ENCODE measurements at regions not wholly inside any gene's neighbourhood (a gene's known extent, or its start where the extent isn't known, plus 50 kb on each side); places are given as distances from the start of the nearest gene placed in this dataset.

- Histone ChIP-seq H3K4me2 (no peak overlapping the region), H3K27me3 (ENCODE audit: insufficient read depth) (no peaks in the 10 kb centered on the region), H4K20me1 (replicated peaks; ENCODE audit: insufficient read depth) (no peaks in the 10 kb centered on the region), H3K27ac (ENCODE audit: low read depth) (no peak overlapping the region), H3K4me3 (no peak overlapping the region), H3F3A (replicated peaks; ENCODE audit: low read depth) (no peaks in the 10 kb centered on the region), H3K4me1 (ENCODE audit: insufficient read depth) (peaks cover 23% of the 10 kb centered on the region), H3K79me2 (replicated peaks; ENCODE audit: insufficient read depth) (no peaks in the 10 kb centered on the region), H3K9me2 (ENCODE audit: insufficient read depth) (no peaks in the 10 kb centered on the region; the same call in 1 of the 2 replicates), H3K36me3 (ENCODE audit: insufficient read depth) (0 out of 2 replicates have a peak, but pooled peaks cover 5% of the 10 kb centered on the region), H2AFZ (no peak overlapping the region)
- Mint-ChIP-seq H3K36me3 (ENCODE audit: low read depth) (peaks cover 16% of the 10 kb centered on the region), H3K27ac (no peak overlapping the region), H3K27me3 (ENCODE audit: insufficient read depth, low read depth, poor library complexity) (peaks cover 1% of the 10 kb centered on the region), H3K4me1 (peaks cover 18% of the 10 kb centered on the region), H3K4me3 (no peak overlapping the region), H3K9me3 (peaks cover 14% of the 10 kb centered on the region)
- no peak for ATAC-seq
- no peak for DNase-seq (ENCODE audit: low spot score)
- TF ChIP-seq ETS1 (IDR thresholded peaks at IDR 0.05): no peak
- no peak for TF ChIP-seq EZH2phosphoT487 (IDR thresholded peaks at IDR 0.05; ENCODE audit: unreplicated experiment)
- no peak for TF ChIP-seq POLR2AphosphoS5 (IDR thresholded peaks at IDR 0.05; ENCODE audit: low read depth)
- no peak for TF ChIP-seq ZNF114 (CRISPR knock-in tag; IDR thresholded peaks at IDR 0.05)
- no peak for TF ChIP-seq REST (IDR thresholded peaks at IDR 0.05; ENCODE audit: unreplicated experiment)
- TF ChIP-seq JUNB (IDR thresholded peaks at IDR 0.05; ENCODE audit: unreplicated experiment): no peak
- no peak for TF ChIP-seq STAT1 (IDR thresholded peaks at IDR 0.05; ENCODE audit: unreplicated experiment)
- TF ChIP-seq CREB1 (CRISPR knock-in tag; IDR thresholded peaks at IDR 0.05; ENCODE audit: low read depth): no peak
- TF ChIP-seq NANOG (IDR thresholded peaks at IDR 0.05; ENCODE audit: borderline replicate concordance): no peak
- TF ChIP-seq CTCF (conservative IDR thresholded peaks at IDR 0.05; ENCODE audit: low read depth in 2 of 2): no peak
- TF ChIP-seq EZH2 (IDR thresholded peaks at IDR 0.05; ENCODE audit: low read depth, unreplicated experiment): no peak
Observed at GRCh38 chr13:59472134-59472533, 691.6 kb downstream of the DIAPH3 start.

Data from GM23338 (cell line).